ENCODE measurements at regions not wholly inside any gene's neighbourhood (a gene's known extent, or its start where the extent isn't known, plus 50 kb on each side); places are given as distances from the start of the nearest gene placed in this dataset.

DNA sequence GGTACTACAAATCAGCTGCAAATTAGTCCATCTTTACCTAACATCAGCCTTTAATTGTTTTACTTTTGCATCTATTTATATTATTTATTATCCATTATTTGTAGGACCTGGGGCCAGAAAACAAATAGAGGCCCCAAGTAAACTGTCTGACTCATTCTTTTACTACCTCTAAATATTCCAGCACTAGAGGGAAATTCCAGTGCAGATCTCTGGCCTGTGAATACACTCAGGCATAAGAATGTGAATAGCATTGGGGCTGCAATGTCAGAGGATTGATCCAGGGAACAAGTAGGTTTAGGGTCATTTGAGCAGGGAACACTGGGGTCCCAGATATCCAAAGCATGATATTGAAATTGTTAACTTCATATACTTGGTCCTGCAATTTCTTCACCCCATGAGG is 176.6 kb upstream of the TYRP1 start:
- TF ChIP-seq, protein P1, sequence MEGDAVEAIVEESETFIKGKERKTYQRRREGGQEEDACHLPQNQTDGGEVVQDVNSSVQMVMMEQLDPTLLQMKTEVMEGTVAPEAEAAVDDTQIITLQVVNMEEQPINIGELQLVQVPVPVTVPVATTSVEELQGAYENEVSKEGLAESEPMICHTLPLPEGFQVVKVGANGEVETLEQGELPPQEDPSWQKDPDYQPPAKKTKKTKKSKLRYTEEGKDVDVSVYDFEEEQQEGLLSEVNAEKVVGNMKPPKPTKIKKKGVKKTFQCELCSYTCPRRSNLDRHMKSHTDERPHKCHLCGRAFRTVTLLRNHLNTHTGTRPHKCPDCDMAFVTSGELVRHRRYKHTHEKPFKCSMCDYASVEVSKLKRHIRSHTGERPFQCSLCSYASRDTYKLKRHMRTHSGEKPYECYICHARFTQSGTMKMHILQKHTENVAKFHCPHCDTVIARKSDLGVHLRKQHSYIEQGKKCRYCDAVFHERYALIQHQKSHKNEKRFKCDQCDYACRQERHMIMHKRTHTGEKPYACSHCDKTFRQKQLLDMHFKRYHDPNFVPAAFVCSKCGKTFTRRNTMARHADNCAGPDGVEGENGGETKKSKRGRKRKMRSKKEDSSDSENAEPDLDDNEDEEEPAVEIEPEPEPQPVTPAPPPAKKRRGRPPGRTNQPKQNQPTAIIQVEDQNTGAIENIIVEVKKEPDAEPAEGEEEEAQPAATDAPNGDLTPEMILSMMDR (IDR thresholded peaks at IDR 0.05), result no peak
- intact Hi-C loops (cut with micrococcal nuclease), result no loop called here
- no peak overlapping the region for H3K27ac Mint-ChIP-seq
- H3K4me1 Mint-ChIP-seq, result no peaks in the 10 kb centered on the region
- no peak for DNase-seq
- peaks cover 3 to 13% of the 10 kb centered on the region in 2 donors for H3K9me3 Mint-ChIP-seq
- no peak overlapping the region for H3K4me3 ChIP-seq (ENCODE audit: low read length)
- H3K4me3 Mint-ChIP-seq, result no peak overlapping the region
- ATAC-seq, result no peak
- no peaks in the 10 kb centered on the region for H3K9me3 ChIP-seq (ENCODE audit: control insufficient read depth, insufficient read depth, low read length)
- no peaks in the 10 kb centered on the region for H3K36me3 Mint-ChIP-seq
- no peaks in the 10 kb centered on the region for H3K36me3 ChIP-seq (ENCODE audit: control insufficient read depth, insufficient read depth, low read length)
- H3K27me3 Mint-ChIP-seq (ENCODE audit: low read depth in 2 of 2), result no peaks in the 10 kb centered on the region
- no peaks in the 10 kb centered on the region for H3K4me1 ChIP-seq (ENCODE audit: control insufficient read depth, insufficient read depth, low read length)
- H3K27me3 ChIP-seq (ENCODE audit: control insufficient read depth, insufficient read depth, low read length), result no peaks in the 10 kb centered on the region
- H3K27ac ChIP-seq (ENCODE audit: low read length), result no peak overlapping the region

DNA sequence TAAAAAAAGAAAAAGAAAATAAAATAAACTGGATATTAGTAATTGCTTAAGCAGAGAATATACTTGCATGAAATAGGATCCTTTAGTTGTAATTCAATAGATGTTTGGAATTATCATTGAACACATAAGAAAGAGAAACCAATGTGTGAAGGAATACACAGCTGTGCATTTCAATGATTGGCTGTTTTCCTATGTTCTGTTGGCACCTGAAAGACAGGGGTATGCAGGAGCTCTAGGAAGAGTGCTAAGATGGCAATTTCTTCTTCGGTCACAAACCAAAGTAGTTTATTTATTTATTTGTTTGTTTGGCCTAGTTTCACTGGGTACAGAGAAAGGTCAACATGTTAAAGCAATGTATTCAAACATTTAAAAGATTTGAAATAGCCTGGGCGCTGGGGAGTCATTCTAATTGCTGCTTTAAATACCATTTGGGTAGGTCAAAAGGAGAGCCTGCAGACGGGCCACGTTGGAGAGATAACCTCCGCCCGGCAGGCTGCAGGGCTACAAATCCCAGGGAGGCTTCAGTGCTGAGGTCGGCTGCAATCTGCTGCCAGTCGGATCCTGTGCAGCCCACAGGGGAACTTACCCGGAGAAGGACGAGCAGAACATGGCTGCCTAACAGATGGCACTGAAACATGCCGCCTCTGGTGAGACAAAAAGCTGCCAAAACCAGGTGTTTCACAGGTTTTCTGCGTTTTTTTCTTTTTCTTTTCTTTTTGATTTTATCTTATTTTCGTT is 154.2 kb upstream of the TYRP1 start:
- DNase-seq (no peak), ATAC-seq (no peak)
- TF ChIP-seq, protein P1 (IDR thresholded peaks at IDR 0.05), result no peak
- Mint-ChIP-seq H3K36me3 (no peaks in the 10 kb centered on the region), H3K27ac (no peak overlapping the region), H3K4me1 (no peaks in the 10 kb centered on the region), H3K9me3 (peaks cover 5 to 11% of the 10 kb centered on the region in 2 donors), H3K27me3 (ENCODE audit: low read depth in 2 of 2) (no peaks in the 10 kb centered on the region), H3K4me3 (no peak overlapping the region)
- Histone ChIP-seq H3K27ac (ENCODE audit: low read length) (no peak overlapping the region), H3K36me3 (ENCODE audit: control insufficient read depth, insufficient read depth, low read length) (no peaks in the 10 kb centered on the region), H3K27me3 (ENCODE audit: control insufficient read depth, insufficient read depth, low read length) (no peaks in the 10 kb centered on the region), H3K4me1 (ENCODE audit: control insufficient read depth, insufficient read depth, low read length) (no peaks in the 10 kb centered on the region), H3K4me3 (ENCODE audit: low read length) (no peak overlapping the region), H3K9me3 (ENCODE audit: control insufficient read depth, insufficient read depth, low read length) (peaks cover 3% of the 10 kb centered on the region)
- WGBS (ENCODE audit: insufficient coverage), result 77% methylated on average over 12 of the region's 13 CpGs
- intact Hi-C loops (cut with micrococcal nuclease), result no loop called here

DNA sequence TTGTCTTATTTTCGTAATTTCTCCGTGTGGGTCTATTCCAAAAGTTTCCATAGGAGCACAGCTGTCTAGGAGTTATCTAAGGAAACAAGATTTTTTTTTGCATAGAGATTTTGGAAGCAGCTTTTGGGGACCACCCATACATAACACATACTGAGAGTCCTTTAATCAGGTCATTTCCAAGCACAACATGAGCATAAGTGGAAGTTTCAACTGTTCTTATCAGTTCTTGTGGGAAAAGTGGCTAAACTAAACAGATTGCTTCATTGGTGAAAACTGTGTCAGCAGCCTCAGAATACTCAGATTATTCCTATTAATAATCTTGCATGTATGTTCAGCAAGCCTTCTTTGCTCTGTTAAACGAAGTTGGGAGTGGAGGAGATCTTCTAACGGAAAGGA is 153.6 kb upstream of the TYRP1 start:
- no peak for ATAC-seq
- Histone ChIP-seq H3K4me3 (ENCODE audit: low read length) (no peak overlapping the region), H3K4me1 (ENCODE audit: control insufficient read depth, insufficient read depth, low read length) (no peaks in the 10 kb centered on the region), H3K9me3 (ENCODE audit: control insufficient read depth, insufficient read depth, low read length) (peaks cover 3% of the 10 kb centered on the region), H3K36me3 (ENCODE audit: control insufficient read depth, insufficient read depth, low read length) (no peaks in the 10 kb centered on the region), H3K27me3 (ENCODE audit: control insufficient read depth, insufficient read depth, low read length) (no peaks in the 10 kb centered on the region), H3K27ac (ENCODE audit: low read length) (no peak overlapping the region)
- no peak for DNase-seq
- H3K27me3 Mint-ChIP-seq (ENCODE audit: low read depth in 2 of 2), result no peaks in the 10 kb centered on the region
- H3K4me3 Mint-ChIP-seq, result no peak overlapping the region
- H3K27ac Mint-ChIP-seq, result no peak overlapping the region
- 89% methylated on average over 4 of the region's 4 CpGs for WGBS (ENCODE audit: insufficient coverage)
- intact Hi-C loops (cut with micrococcal nuclease), result no loop called here
- TF ChIP-seq, protein P1 (IDR thresholded peaks at IDR 0.05), result no peak
- H3K9me3 Mint-ChIP-seq, result peaks cover 9 to 12% of the 10 kb centered on the region in 2 donors
- peaks cover 2% of the 10 kb centered on the region for H3K36me3 Mint-ChIP-seq
- no peaks in the 10 kb centered on the region for H3K4me1 Mint-ChIP-seq

DNA sequence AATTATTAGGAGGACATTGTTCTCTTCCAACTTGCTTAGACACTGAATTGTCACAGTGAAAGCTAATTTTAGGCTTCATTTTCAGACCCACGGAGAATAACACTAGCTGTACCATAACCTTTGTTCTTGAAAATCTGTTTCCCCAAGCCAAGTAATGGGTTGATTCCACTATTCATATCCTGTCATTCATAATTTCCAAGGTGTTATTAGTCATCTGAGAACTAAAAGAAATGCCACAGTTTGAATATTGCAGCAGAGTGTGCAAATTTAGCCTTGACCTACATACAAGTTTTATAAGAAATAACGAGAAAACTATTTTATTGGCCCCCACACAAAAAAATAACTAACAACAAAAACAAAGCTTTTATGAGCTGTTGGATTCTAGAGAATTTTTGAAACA is 148.5 kb upstream of the TYRP1 start:
- ATAC-seq, result no peak
- Histone ChIP-seq H3K9me3 (ENCODE audit: control insufficient read depth, insufficient read depth, low read length) (no peaks in the 10 kb centered on the region), H3K4me1 (ENCODE audit: control insufficient read depth, insufficient read depth, low read length) (no peaks in the 10 kb centered on the region), H3K27ac (ENCODE audit: low read length) (no peak overlapping the region), H3K36me3 (ENCODE audit: control insufficient read depth, insufficient read depth, low read length) (no peaks in the 10 kb centered on the region), H3K27me3 (ENCODE audit: control insufficient read depth, insufficient read depth, low read length) (no peaks in the 10 kb centered on the region), H3K4me3 (ENCODE audit: low read length) (no peak overlapping the region)
- Mint-ChIP-seq H3K9me3 (peaks cover 9 to 16% of the 10 kb centered on the region in 2 donors), H3K4me1 (no peaks in the 10 kb centered on the region), H3K36me3 (peaks cover 7% of the 10 kb centered on the region), H3K27me3 (ENCODE audit: low read depth in 2 of 2) (no peaks in the 10 kb centered on the region), H3K27ac (no peak overlapping the region), H3K4me3 (no peak overlapping the region)
- DNase-seq, result no peak
- TF ChIP-seq, protein P1 (IDR thresholded peaks at IDR 0.05), result no peak
- 67% methylated on average over 1 of the region's 2 CpGs for WGBS (ENCODE audit: insufficient coverage)
- intact Hi-C loops (cut with micrococcal nuclease), result no loop called here
